SK-N-SH (cell line): ENCODE measurements at regions not wholly inside any gene's neighbourhood (a gene's known extent, or its start where the extent isn't known, plus 50 kb on each side); places are given as distances from the start of the nearest gene placed in this dataset.
A peak's percentile ranks its signal among the peaks of the same experiment; 100 is the strongest.

Experiments used
- CTCF ChIA-PET: fragments of 300-600, 350-600 bp; formaldehyde crosslinking; extraction: SDS; loops from one replicate; lab custom pipeline; 2021; lab: Yijun Ruan, JAX
- POLR2A ChIA-PET: fragments of 350-600 bp; sonication (Branson Sonifier 250); formaldehyde crosslinking; extraction: SDS; loops from one replicate; lab custom pipeline; 2020; ENCODE audit warnings: antibody characterized with exemption, inconsistent platforms; lab: Yijun Ruan, JAX
- DNase-seq: peaks from one replicate; pipeline ENCODE4 v3.0.0; 2012
- H2AFZ ChIP-seq: fragments of 200-600 bp; sonication (generic); 2 replicates; pipeline ENCODE4 v1.8.1; 2016; ENCODE audit warnings: antibody characterized with exemption, mild to moderate bottlenecking, low read depth
- H3F3A ChIP-seq: fragments of 200-600 bp; sonication (generic); replicated peaks from 2 replicates; pipeline ENCODE3; 2016; ENCODE audit warnings: antibody characterized with exemption, mild to moderate bottlenecking; ENCODE audit not compliant: insufficient read depth
- H3K27ac ChIP-seq, 2 experiments: fragments of 200-500 bp in 1 of 2; fragments of 200-600 bp in 1 of 2; sonication (Bioruptor generic) in 1 of 2; sonication (generic), shearing (Covaris generic) in 1 of 2; 2 replicates each; pipeline versions ENCODE4 v1.5.1 to v1.6.1; 2014 to 2016; ENCODE audit warnings: low read depth in 2 of 2, inconsistent platforms in 1 of 2, low read length in 1 of 2, mild to moderate bottlenecking in 1 of 2, mixed read lengths in 1 of 2
- H3K27me3 ChIP-seq: fragments of 200-600 bp; sonication (generic), shearing (Covaris generic); 2 replicates; pipeline ENCODE4 v1.6.1; 2016; ENCODE audit warnings: mixed run types; ENCODE audit not compliant: insufficient read depth
- H3K36me3 ChIP-seq, 2 experiments: fragments of 200-500 bp in 1 of 2; fragments of 200-600 bp in 1 of 2; sonication (Bioruptor generic) in 1 of 2; sonication (generic) in 1 of 2; replicated peaks in 1 of 2; 2 replicates each; pipeline versions ENCODE3 to v1.5.1; 2014 to 2016; ENCODE audit warnings: low read length in 1 of 2, mild to moderate bottlenecking in 1 of 2; ENCODE audit not compliant: insufficient read depth in 2 of 2, control insufficient read depth in 1 of 2
- H3K4me1 ChIP-seq, 2 experiments: fragments of 200-500 bp in 1 of 2; fragments of 200-600 bp in 1 of 2; sonication (Bioruptor generic) in 1 of 2; sonication (generic), shearing (Covaris generic) in 1 of 2; 2 replicates each; pipeline versions ENCODE4 v1.5.1 to v1.6.1; 2014 to 2016; ENCODE audit warnings: low read depth in 1 of 2, low read length in 1 of 2, mixed run types in 1 of 2; ENCODE audit not compliant: insufficient read depth in 2 of 2, control insufficient read depth in 1 of 2
- H3K4me2 ChIP-seq: fragments of 200-600 bp; sonication (generic), shearing (Covaris generic); 2 replicates; pipeline ENCODE4 v1.6.1; 2017; ENCODE audit warnings: mixed run types
- H3K4me3 ChIP-seq, 2 experiments: fragments of 200-500 bp in 1 of 2; fragments of 200-600 bp in 1 of 2; sonication (Bioruptor generic) in 1 of 2; sonication (generic), shearing (Covaris generic) in 1 of 2; 2 replicates each; pipeline versions ENCODE4 v1.5.1 to v1.8.1; 2014 to 2016; ENCODE audit warnings: low read depth in 2 of 2, inconsistent platforms in 1 of 2, low read length in 1 of 2, mild to moderate bottlenecking in 1 of 2, mixed read lengths in 1 of 2, moderate library complexity in 1 of 2
- H3K79me2 ChIP-seq: fragments of 200-600 bp; sonication (generic); 2 replicates; pipeline ENCODE4 v1.8.1; 2017; ENCODE audit warnings: mild to moderate bottlenecking; ENCODE audit not compliant: insufficient read depth
- H3K9ac ChIP-seq: fragments of 200-600 bp; sonication (generic); 2 replicates; pipeline ENCODE4 v1.6.1; 2017; ENCODE audit warnings: mixed run types
- H3K9me2 ChIP-seq: fragments of 200-600 bp; sonication (generic); 2 replicates; pipeline ENCODE4 v1.6.1; 2017; ENCODE audit warnings: mixed run types
- H3K9me3 ChIP-seq: fragments of 200-600 bp; sonication (generic); 2 replicates; pipeline ENCODE4 v1.6.1; 2017; ENCODE audit warnings: mixed run types, mild to moderate bottlenecking, moderate library complexity
- H4K20me1 ChIP-seq: fragments of 200-600 bp; sonication (generic); 2 replicates; pipeline ENCODE4 v1.6.1; 2017; ENCODE audit warnings: mild to moderate bottlenecking, mixed run types; ENCODE audit not compliant: insufficient read depth
- CHD2 ChIP-seq: fragments of 150-350 bp; IDR thresholded peaks from 2 replicates; pipeline ENCODE4 v1.6.1; 2018; ENCODE audit warnings: low read length; ENCODE audit not compliant: partially characterized antibody
- EZH2phosphoT487 ChIP-seq: fragments of 200-600 bp; sonication (generic); IDR thresholded peaks from 2 replicates; pipeline ENCODE4 v1.6.1; 2017; ENCODE audit warnings: low read depth, mixed run types, mild to moderate bottlenecking, antibody characterized with exemption, moderate library complexity, borderline replicate concordance
- FOXJ3 ChIP-seq: sonication (generic); formaldehyde crosslinking; IDR thresholded peaks from 2 replicates; pipeline ENCODE4 v1.5.1; 2020; ENCODE audit warnings: mild to moderate bottlenecking, missing genetic modification reagents
- JUND ChIP-seq: IDR thresholded peaks from 2 replicates; pipeline ENCODE4 v1.4.0; 2012
- MXI1 ChIP-seq: IDR thresholded peaks from 2 replicates; pipeline ENCODE4 v1.6.1; 2012; ENCODE audit warnings: mild to moderate bottlenecking, low read depth, low read length, improper control_type of control experiment
- NFIC ChIP-seq: IDR thresholded peaks from 2 replicates; pipeline ENCODE4 v1.4.0; 2012; ENCODE audit warnings: borderline replicate concordance
- NRF1 ChIP-seq: IDR thresholded peaks from 2 replicates; pipeline ENCODE4 v1.6.1; 2012; ENCODE audit warnings: low read depth, mild to moderate bottlenecking, low read length
- POLR2AphosphoS5 ChIP-seq: IDR thresholded peaks from 2 replicates; pipeline ENCODE4 v1.6.1; 2012; ENCODE audit warnings: low read depth, low read length
- RCOR1 ChIP-seq: fragments of 150-350 bp; IDR thresholded peaks from 2 replicates; pipeline ENCODE4 v1.6.1; 2017; ENCODE audit warnings: antibody characterized with exemption, low read length
- TCF12 ChIP-seq: IDR thresholded peaks from 2 replicates; pipeline ENCODE4 v1.4.0; 2012
- YY1 ChIP-seq: IDR thresholded peaks from 2 replicates; pipeline ENCODE4 v1.4.0; 2012; ENCODE audit warnings: low read depth, mild to moderate bottlenecking
- WGBS: methylation state at CpG from one replicate; pipeline ENCODE4 v1.1.6; 2017; ENCODE audit warnings: low lambda C conversion rate; 5-methylcytosine and 5-hydroxymethylcytosine counted together
- TF ChIP-seq, protein P1 (sequence below): fragments of 150-350 bp; IDR thresholded peaks from 2 replicates; pipeline ENCODE4 v1.6.1; 2017; ENCODE audit warnings: antibody characterized with exemption, low read length, low read depth, borderline replicate concordance
- TF ChIP-seq, protein P2 (sequence below): IDR thresholded peaks from 2 replicates; pipeline ENCODE4 v1.6.1; 2012; ENCODE audit warnings: mild to moderate bottlenecking, low read depth, low read length, moderate library complexity
- TF ChIP-seq, protein P3 (sequence below): fragments of 200-600 bp; sonication (generic); IDR thresholded peaks from 2 replicates; pipeline ENCODE4 v1.6.1; 2017; ENCODE audit warnings: antibody characterized with exemption, mild to moderate bottlenecking, moderate library complexity
- TF ChIP-seq, protein P4 (sequence below): IDR thresholded peaks from 2 replicates; pipeline ENCODE4 v1.4.0; 2012; ENCODE audit warnings: low read depth, borderline replicate concordance

DNA sequence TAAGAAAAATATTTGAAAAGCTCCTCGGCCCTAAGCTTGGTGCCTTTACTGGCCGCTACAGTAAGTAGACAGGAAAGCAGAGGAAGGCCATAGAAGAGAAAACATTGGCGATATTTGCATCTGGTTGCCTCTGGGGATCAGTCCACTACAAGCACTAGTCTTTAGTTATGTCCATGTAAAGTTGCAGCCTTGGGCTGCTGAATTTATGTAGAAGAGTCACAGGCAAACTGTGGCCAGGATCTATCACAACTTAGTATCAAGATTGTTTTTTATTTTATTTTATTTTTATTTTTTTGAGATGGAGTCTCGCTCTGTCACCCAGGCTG lies 228.7 kb upstream of the CAMK1G start:
- Histone ChIP-seq H3K36me3 (no peaks in the 10 kb centered on the region), H3K4me3 (no peak overlapping the region), H3F3A (peaks cover 3% of the 10 kb centered on the region), H3K9me2 (no peaks in the 10 kb centered on the region), H4K20me1 (no peaks in the 10 kb centered on the region), H3K27me3 (no peaks in the 10 kb centered on the region), H3K9me3 (no peaks in the 10 kb centered on the region), H3K27ac (peak overlapping the region in 1 of 2 experiments; percentile 25; a peak in 1 of 4 replicates), H3K4me1 (peaks cover 0 to 33% of the 10 kb centered on the region in 2 experiments; a peak in 2 of 4 replicates), H3K4me2 (no peak overlapping the region), H3K79me2 (no peaks in the 10 kb centered on the region), H2AFZ (peak overlapping the region; percentile 73; the same call in 1 of the 2 replicates), H3K9ac (no peak overlapping the region)
- TF ChIP-seq, protein P1, sequence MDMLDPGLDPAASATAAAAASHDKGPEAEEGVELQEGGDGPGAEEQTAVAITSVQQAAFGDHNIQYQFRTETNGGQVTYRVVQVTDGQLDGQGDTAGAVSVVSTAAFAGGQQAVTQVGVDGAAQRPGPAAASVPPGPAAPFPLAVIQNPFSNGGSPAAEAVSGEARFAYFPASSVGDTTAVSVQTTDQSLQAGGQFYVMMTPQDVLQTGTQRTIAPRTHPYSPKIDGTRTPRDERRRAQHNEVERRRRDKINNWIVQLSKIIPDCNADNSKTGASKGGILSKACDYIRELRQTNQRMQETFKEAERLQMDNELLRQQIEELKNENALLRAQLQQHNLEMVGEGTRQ: no peak
- TF ChIP-seq JUND (no peak), TCF12 (no peak), MXI1 (no peak), NFIC (no peak), FOXJ3 (no peak), YY1 (no peak), NRF1 (no peak), EZH2phosphoT487 (no peak), POLR2AphosphoS5 (no peak), CHD2 (no peak), RCOR1 (no peak)
- TF ChIP-seq, protein P2, sequence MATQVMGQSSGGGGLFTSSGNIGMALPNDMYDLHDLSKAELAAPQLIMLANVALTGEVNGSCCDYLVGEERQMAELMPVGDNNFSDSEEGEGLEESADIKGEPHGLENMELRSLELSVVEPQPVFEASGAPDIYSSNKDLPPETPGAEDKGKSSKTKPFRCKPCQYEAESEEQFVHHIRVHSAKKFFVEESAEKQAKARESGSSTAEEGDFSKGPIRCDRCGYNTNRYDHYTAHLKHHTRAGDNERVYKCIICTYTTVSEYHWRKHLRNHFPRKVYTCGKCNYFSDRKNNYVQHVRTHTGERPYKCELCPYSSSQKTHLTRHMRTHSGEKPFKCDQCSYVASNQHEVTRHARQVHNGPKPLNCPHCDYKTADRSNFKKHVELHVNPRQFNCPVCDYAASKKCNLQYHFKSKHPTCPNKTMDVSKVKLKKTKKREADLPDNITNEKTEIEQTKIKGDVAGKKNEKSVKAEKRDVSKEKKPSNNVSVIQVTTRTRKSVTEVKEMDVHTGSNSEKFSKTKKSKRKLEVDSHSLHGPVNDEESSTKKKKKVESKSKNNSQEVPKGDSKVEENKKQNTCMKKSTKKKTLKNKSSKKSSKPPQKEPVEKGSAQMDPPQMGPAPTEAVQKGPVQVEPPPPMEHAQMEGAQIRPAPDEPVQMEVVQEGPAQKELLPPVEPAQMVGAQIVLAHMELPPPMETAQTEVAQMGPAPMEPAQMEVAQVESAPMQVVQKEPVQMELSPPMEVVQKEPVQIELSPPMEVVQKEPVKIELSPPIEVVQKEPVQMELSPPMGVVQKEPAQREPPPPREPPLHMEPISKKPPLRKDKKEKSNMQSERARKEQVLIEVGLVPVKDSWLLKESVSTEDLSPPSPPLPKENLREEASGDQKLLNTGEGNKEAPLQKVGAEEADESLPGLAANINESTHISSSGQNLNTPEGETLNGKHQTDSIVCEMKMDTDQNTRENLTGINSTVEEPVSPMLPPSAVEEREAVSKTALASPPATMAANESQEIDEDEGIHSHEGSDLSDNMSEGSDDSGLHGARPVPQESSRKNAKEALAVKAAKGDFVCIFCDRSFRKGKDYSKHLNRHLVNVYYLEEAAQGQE: no peak
- TF ChIP-seq, protein P3, sequence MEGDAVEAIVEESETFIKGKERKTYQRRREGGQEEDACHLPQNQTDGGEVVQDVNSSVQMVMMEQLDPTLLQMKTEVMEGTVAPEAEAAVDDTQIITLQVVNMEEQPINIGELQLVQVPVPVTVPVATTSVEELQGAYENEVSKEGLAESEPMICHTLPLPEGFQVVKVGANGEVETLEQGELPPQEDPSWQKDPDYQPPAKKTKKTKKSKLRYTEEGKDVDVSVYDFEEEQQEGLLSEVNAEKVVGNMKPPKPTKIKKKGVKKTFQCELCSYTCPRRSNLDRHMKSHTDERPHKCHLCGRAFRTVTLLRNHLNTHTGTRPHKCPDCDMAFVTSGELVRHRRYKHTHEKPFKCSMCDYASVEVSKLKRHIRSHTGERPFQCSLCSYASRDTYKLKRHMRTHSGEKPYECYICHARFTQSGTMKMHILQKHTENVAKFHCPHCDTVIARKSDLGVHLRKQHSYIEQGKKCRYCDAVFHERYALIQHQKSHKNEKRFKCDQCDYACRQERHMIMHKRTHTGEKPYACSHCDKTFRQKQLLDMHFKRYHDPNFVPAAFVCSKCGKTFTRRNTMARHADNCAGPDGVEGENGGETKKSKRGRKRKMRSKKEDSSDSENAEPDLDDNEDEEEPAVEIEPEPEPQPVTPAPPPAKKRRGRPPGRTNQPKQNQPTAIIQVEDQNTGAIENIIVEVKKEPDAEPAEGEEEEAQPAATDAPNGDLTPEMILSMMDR: no peak
- TF ChIP-seq, protein P4, sequence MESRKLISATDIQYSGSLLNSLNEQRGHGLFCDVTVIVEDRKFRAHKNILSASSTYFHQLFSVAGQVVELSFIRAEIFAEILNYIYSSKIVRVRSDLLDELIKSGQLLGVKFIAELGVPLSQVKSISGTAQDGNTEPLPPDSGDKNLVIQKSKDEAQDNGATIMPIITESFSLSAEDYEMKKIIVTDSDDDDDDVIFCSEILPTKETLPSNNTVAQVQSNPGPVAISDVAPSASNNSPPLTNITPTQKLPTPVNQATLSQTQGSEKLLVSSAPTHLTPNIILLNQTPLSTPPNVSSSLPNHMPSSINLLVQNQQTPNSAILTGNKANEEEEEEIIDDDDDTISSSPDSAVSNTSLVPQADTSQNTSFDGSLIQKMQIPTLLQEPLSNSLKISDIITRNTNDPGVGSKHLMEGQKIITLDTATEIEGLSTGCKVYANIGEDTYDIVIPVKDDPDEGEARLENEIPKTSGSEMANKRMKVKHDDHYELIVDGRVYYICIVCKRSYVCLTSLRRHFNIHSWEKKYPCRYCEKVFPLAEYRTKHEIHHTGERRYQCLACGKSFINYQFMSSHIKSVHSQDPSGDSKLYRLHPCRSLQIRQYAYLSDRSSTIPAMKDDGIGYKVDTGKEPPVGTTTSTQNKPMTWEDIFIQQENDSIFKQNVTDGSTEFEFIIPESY: no peak
- DNase-seq: no peak
- CTCF ChIA-PET: interaction anchor here (0.6 to 9.2 kb wide), 53 partner anchors 8 to 1342 kb away, joined by 3 to 133 read pairs (median 5); partner anchors contain the start of gene PLXNA2
- POLR2A ChIA-PET: no interaction called here
- WGBS: 86% methylated on average over 4 of the region's 4 CpGs
